NCI-H82 (cell line): ENCODE measurements at regions not wholly inside any gene's neighbourhood (a gene's known extent, or its start where the extent isn't known, plus 50 kb on each side); places are given as distances from the start of the nearest gene placed in this dataset.
"Not testable (repeated sequence)": the region's sequence is repeated elsewhere in the genome, so short reads cannot be mapped to it uniquely, and the experiment has no call there.

Source experiments
- DNase-seq: peaks from one replicate; lab custom pipeline; 2025; lab: John Stamatoyannopoulos, UW

- not testable (repeated sequence) for DNase-seq
These were observed 123.9 kb downstream of the MREG start for GRCh38 chr2:215889240-215889969.

GRCh38 chr2:215888680-215889079, 124.7 kb downstream of the MREG start:
- no peak for DNase-seq

- no peak for DNase-seq
These were observed 126.0 kb downstream of the MREG start for GRCh38 chr2:215887303-215887702.

GRCh38 chr2:215886022-215886421, 127.3 kb downstream of the MREG start:
- no peak for DNase-seq

GRCh38 chr2:215885536-215885935, 127.8 kb downstream of the MREG start:
- DNase-seq, result no peak

GRCh38 chr2:215884451-215885087, 128.8 kb downstream of the MREG start:
- DNase-seq, result no peak

- no peak for DNase-seq
These were observed 129.6 kb downstream of the MREG start for GRCh38 chr2:215883799-215884198.

GRCh38 chr2:215882689-215883088, 130.7 kb downstream of the MREG start:
- DNase-seq, result no peak

GRCh38 chr2:215881582-215881981, 131.8 kb downstream of the MREG start:
- DNase-seq, result no peak

GRCh38 chr2:215880970-215881369, 132.4 kb downstream of the MREG start:
- peak; percentile 43 for DNase-seq

- DNase-seq, result peak; percentile 30
These were observed 133.1 kb downstream of the MREG start for GRCh38 chr2:215879977-215880940.

GRCh38 chr2:215879331-215879730, 134.0 kb downstream of the MREG start:
- no peak for DNase-seq

GRCh38 chr2:215878476-215879063, 134.8 kb downstream of the MREG start:
- DNase-seq, result no peak

- DNase-seq, result no peak
These were observed 136.5 kb downstream of the MREG start for GRCh38 chr2:215876937-215877238.

GRCh38 chr2:215876139-215876936, 137.0 kb downstream of the MREG start:
- no peak for DNase-seq

GRCh38 chr2:215874418-215874817, 138.9 kb downstream of the MREG start:
- DNase-seq, result no peak

- peak; percentile 62 for DNase-seq
These were observed 142.4 kb downstream of the MREG start for GRCh38 chr2:215870986-215871385.

- no peak for DNase-seq
These were observed 143.3 kb downstream of the MREG start for GRCh38 chr2:215870088-215870490.

GRCh38 chr2:215868846-215869543, 144.4 kb downstream of the MREG start:
- no peak for DNase-seq

- no peak for DNase-seq
These were observed 146.7 kb downstream of the MREG start for GRCh38 chr2:215866606-215867005.

- no peak for DNase-seq
These were observed 149.7 kb downstream of the MREG start for GRCh38 chr2:215863687-215864086.
